GM18858 (cell line): ENCODE measurements at regions not wholly inside any gene's neighbourhood (a gene's known extent, or its start where the extent isn't known, plus 50 kb on each side); places are given as distances from the start of the nearest gene placed in this dataset.
"Not testable (repeated sequence)": the region's sequence is repeated elsewhere in the genome, so short reads cannot be mapped to it uniquely, and the experiment has no call there.

Source experiments
- ATAC-seq: cut with Tn5 transposase; IDR thresholded peaks from one replicate; pipeline ENCODE4 v1.9.1; 2021; ENCODE audit not compliant: unreplicated experiment

- no peak for ATAC-seq
These were observed 93.0 kb upstream of the LYSMD4 start for GRCh38 chr15:99826157-99826780.

- ATAC-seq, result no peak
These were observed 90.1 kb upstream of the LYSMD4 start for GRCh38 chr15:99823346-99823745.

- ATAC-seq, result no peak
These were observed 86.9 kb upstream of the LYSMD4 start for GRCh38 chr15:99819981-99820718.

GRCh38 chr15:99818872-99819271 lies 85.6 kb upstream of the LYSMD4 start:
- no peak for ATAC-seq

GRCh38 chr15:99816862-99817261 lies 83.6 kb upstream of the LYSMD4 start:
- ATAC-seq, result not testable (repeated sequence)

GRCh38 chr15:99810663-99811062 lies 77.4 kb upstream of the LYSMD4 start:
- not testable (repeated sequence) for ATAC-seq

- not testable (repeated sequence) for ATAC-seq
These were observed 66.6 kb upstream of the LYSMD4 start for GRCh38 chr15:99799854-99800250.

- not testable (repeated sequence) for ATAC-seq
These were observed 66.1 kb upstream of the LYSMD4 start for GRCh38 chr15:99799182-99799853.

- not testable (repeated sequence) for ATAC-seq
These were observed 64.0 kb upstream of the LYSMD4 start for GRCh38 chr15:99796940-99797870.

- not testable (repeated sequence) for ATAC-seq
These were observed 58.9 kb upstream of the LYSMD4 start for GRCh38 chr15:99791881-99792807.

- not testable (repeated sequence) for ATAC-seq
These were observed 57.5 kb upstream of the LYSMD4 start for GRCh38 chr15:99790751-99791150.

- ATAC-seq, result no peak
These were observed 54.9 kb upstream of the LYSMD4 start for GRCh38 chr15:99788156-99788555.

- not testable (repeated sequence) for ATAC-seq
These were observed 51.6 kb upstream of the LYSMD4 start for GRCh38 chr15:99784800-99785199.

- ATAC-seq, result not testable (repeated sequence)
These were observed 50.8 kb upstream of the LYSMD4 start for GRCh38 chr15:99783918-99784619.
